ENCODE measurements at regions not wholly inside any gene's neighbourhood (a gene's known extent, or its start where the extent isn't known, plus 50 kb on each side); places are given as distances from the start of the nearest gene placed in this dataset.

GRCh38 chr5:86890375-86890774, 272.6 kb downstream of the COX7C start:
- WGBS, 3 donors = 51 to 59% (median 58%) methylated on average over 1 of the region's 1 CpG
- H3K4me3 ChIP-seq = no peak overlapping the region
- no peaks in the 10 kb centered on the region for H3K36me3 ChIP-seq (ENCODE audit: insufficient read depth in 1 of 2, low read depth in 1 of 2)
- TF ChIP-seq CTCF (IDR thresholded peaks at IDR 0.05) = no peak
- H3K4me1 ChIP-seq = no peaks in the 10 kb centered on the region
- intact Hi-C loops (cut with DNase I) = no loop called here
- H3K27ac ChIP-seq = no peak overlapping the region
- no peak for DNase-seq
- no peaks in the 10 kb centered on the region for H3K27me3 ChIP-seq (ENCODE audit: insufficient read depth in 3 of 3, low read length in 2 of 3)
- ATAC-seq = no peak
- no peaks in the 10 kb centered on the region for H3K9me3 ChIP-seq

- H3K9me3 ChIP-seq = no peaks in the 10 kb centered on the region
- H3K4me3 ChIP-seq = no peak overlapping the region
- no peaks in the 10 kb centered on the region for H3K36me3 ChIP-seq (ENCODE audit: insufficient read depth in 1 of 2, low read depth in 1 of 2)
- no peak for ATAC-seq
- DNase-seq = no peak
- intact Hi-C loops (cut with DNase I) = no loop called here
- H3K4me1 ChIP-seq = no peaks in the 10 kb centered on the region
- H3K27me3 ChIP-seq (ENCODE audit: insufficient read depth in 3 of 3, low read length in 2 of 3) = no peaks in the 10 kb centered on the region
- no peak for TF ChIP-seq CTCF (IDR thresholded peaks at IDR 0.05)
- H3K27ac ChIP-seq = no peak overlapping the region
These were observed 276.3 kb downstream of the COX7C start for GRCh38 chr5:86894056-86894455.

GRCh38 chr5:86896916-86897315, 279.2 kb downstream of the COX7C start:
- 42 to 70% (median 45%) methylated on average over 1 of the region's 1 CpG for WGBS, 3 donors
- no peak for ATAC-seq
- H3K4me3 ChIP-seq = no peak overlapping the region
- no peak overlapping the region for H3K27ac ChIP-seq
- no peak for DNase-seq
- TF ChIP-seq CTCF (IDR thresholded peaks at IDR 0.05) = no peak
- H3K27me3 ChIP-seq (ENCODE audit: insufficient read depth in 3 of 3, low read length in 2 of 3) = no peaks in the 10 kb centered on the region
- no peaks in the 10 kb centered on the region for H3K36me3 ChIP-seq (ENCODE audit: insufficient read depth in 1 of 2, low read depth in 1 of 2)
- intact Hi-C loops (cut with DNase I) = no loop called here
- no peaks in the 10 kb centered on the region for H3K4me1 ChIP-seq
- H3K9me3 ChIP-seq = no peaks in the 10 kb centered on the region

GRCh38 chr5:86909418-86910295, 291.9 kb downstream of the COX7C start:
- no peak for DNase-seq
- intact Hi-C loops (cut with DNase I) = no loop called here
- H3K36me3 ChIP-seq (ENCODE audit: insufficient read depth in 1 of 2, low read depth in 1 of 2) = no peaks in the 10 kb centered on the region
- no peaks in the 10 kb centered on the region for H3K9me3 ChIP-seq
- no peak overlapping the region for H3K4me3 ChIP-seq
- WGBS, 3 donors = 23 to 36% (median 24%) methylated on average over 6 of the region's 6 CpGs
- no peaks in the 10 kb centered on the region for H3K27me3 ChIP-seq (ENCODE audit: insufficient read depth in 3 of 3, low read length in 2 of 3)
- no peak for TF ChIP-seq CTCF (IDR thresholded peaks at IDR 0.05)
- no peaks in the 10 kb centered on the region for H3K4me1 ChIP-seq
- H3K27ac ChIP-seq = no peak overlapping the region
- ATAC-seq = peak in 2 of 4 donors; percentile 43 to 69
